Lower leg skin (tissue), 4 donors: ENCODE measurements at regions not wholly inside any gene's neighbourhood (a gene's known extent, or its start where the extent isn't known, plus 50 kb on each side); places are given as distances from the start of the nearest gene placed in this dataset.

Source experiments
- DNase-seq, 2 donors: peaks; one replicate each; pipeline ENCODE4 v3.0.0-alpha.2; 2019; ENCODE audit warnings: low spot score in 2 of 2
- H3K4me3 ChIP-seq: fragments of 200-600 bp; sonication (generic); 2 replicates; pipeline ENCODE4 v1.5.1; 2017; ENCODE audit warnings: mild to moderate bottlenecking, low read depth; ENCODE audit not compliant: poor library complexity, severe bottlenecking
- CTCF ChIP-seq, 3 donors: fragments of 450-650 bp; IDR thresholded peaks; one replicate each; pipeline ENCODE4 v1.5.1; 2016; ENCODE audit warnings: antibody characterized with exemption in 3 of 3, mild to moderate bottlenecking in 3 of 3, moderate library complexity in 2 of 3
- POLR2A ChIP-seq, 2 donors: fragments of 450-650 bp; IDR thresholded peaks; one replicate each; pipeline ENCODE4 v1.6.1; 2016 to 2017; ENCODE audit warnings: antibody characterized with exemption in 2 of 2, mild to moderate bottlenecking in 1 of 2, moderate library complexity in 1 of 2
- WGBS, 2 donors: methylation state at CpG; one replicate each; pipeline ENCODE4 v1.1.5; 2018; 5-methylcytosine and 5-hydroxymethylcytosine counted together
- intact Hi-C: fragments of 100-400 bp; cut with DNase I; formaldehyde crosslinking; loops from one replicate; pipeline ENCODE4 v1.15.0; 2023; ENCODE audit warnings: low total_unique reads

- no peak for DNase-seq
- intact Hi-C loops = no loop called here
- H3K4me3 ChIP-seq = no peak overlapping the region
- TF ChIP-seq POLR2A (IDR thresholded peaks at IDR 0.05) = no peak
- WGBS, 2 donors = 15 to 27% methylated on average over 7 of the region's 7 CpGs
Observed at GRCh38 chr5:67315082-67315989, 118.7 kb upstream of the CD180 start.

GRCh38 chr5:67311701-67312100 is 115.1 kb upstream of the CD180 start:
- no peak for DNase-seq
- TF ChIP-seq CTCF (IDR thresholded peaks at IDR 0.05) = no peak
- no peak for TF ChIP-seq POLR2A (IDR thresholded peaks at IDR 0.05)
- intact Hi-C loops = no loop called here
- WGBS, 2 donors = 77 to 81% methylated on average over 2 of the region's 2 CpGs
- H3K4me3 ChIP-seq = no peak overlapping the region

DNA sequence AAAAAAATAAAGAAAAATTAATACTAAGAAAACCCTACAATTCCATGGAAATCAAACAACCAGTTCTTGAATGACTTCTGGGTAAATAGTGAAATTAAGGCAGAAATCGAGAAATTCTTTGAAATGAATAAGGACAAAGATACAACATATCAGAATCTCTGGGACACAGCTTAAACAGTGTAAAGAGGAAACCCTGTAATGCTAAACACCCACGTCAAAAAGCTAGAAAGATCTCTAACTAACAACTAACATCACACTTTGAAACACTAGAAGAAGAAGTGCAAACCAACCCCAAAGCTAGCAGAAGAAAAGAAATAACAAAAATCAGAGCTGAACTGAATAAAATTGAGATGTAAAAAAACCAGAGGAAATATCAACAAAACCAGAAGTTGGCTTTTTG is 114.6 kb upstream of the CD180 start:
- WGBS, 2 donors = 73 to 83% methylated on average over 2 of the region's 2 CpGs
- intact Hi-C loops = no loop called here
- H3K4me3 ChIP-seq = no peak overlapping the region
- TF ChIP-seq POLR2A (IDR thresholded peaks at IDR 0.05) = no peak
- no peak for TF ChIP-seq CTCF (IDR thresholded peaks at IDR 0.05)
- no peak for DNase-seq

- no peak overlapping the region for H3K4me3 ChIP-seq
- TF ChIP-seq POLR2A (IDR thresholded peaks at IDR 0.05) (no peak), CTCF (IDR thresholded peaks at IDR 0.05) (no peak)
- intact Hi-C loops = no loop called here
- DNase-seq = no peak
- WGBS, 2 donors = 84 to 91% methylated on average over 2 of the region's 2 CpGs
Observed at GRCh38 chr5:67310740-67311139, 114.1 kb upstream of the CD180 start.

DNA sequence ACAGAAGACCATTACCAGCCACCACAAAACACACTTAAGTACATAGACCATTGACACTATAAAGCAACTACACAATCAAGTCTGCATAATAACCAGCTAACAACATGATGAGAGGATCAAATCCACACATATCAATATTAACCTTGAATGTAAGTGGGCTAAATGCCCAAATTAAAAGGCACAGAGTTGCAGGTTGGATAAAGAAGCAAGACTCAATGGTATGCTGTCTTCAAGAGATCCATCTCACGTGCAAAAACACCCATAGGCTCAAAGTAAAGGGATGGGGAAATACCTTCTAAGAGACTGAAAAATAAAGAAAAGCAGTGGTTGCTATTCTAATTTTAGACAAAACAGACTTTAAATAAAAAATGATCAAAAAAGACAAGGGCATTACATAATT is 113.6 kb upstream of the CD180 start:
- no peak for DNase-seq
- TF ChIP-seq POLR2A (IDR thresholded peaks at IDR 0.05) (no peak), CTCF (IDR thresholded peaks at IDR 0.05) (no peak)
- no peak overlapping the region for H3K4me3 ChIP-seq
- 95 to 100% methylated on average over 1 of the region's 1 CpG for WGBS, 2 donors
- intact Hi-C loops = no loop called here

- H3K4me3 ChIP-seq = no peak overlapping the region
- TF ChIP-seq POLR2A (IDR thresholded peaks at IDR 0.05) = no peak
- no peak for TF ChIP-seq CTCF (IDR thresholded peaks at IDR 0.05)
- intact Hi-C loops = no loop called here
- 77% methylated on average over 3 of the region's 3 CpGs for WGBS, 2 donors
- no peak for DNase-seq
Observed at GRCh38 chr5:67308988-67309688, 112.5 kb upstream of the CD180 start.
